Peyer's patch (tissue), 4 donors: ENCODE measurements at regions not wholly inside any gene's neighbourhood (a gene's known extent, or its start where the extent isn't known, plus 50 kb on each side); places are given as distances from the start of the nearest gene placed in this dataset.

Experiments
- DNase-seq, 3 donors: peaks; one replicate each; pipeline ENCODE4 v3.0.0-alpha.2; 2017 to 2019
- H3K27ac ChIP-seq, 4 donors: fragments of 200-600 bp; sonication (generic); one replicate each; pipeline ENCODE4 v1.5.1; 2016 to 2019
- H3K27me3 ChIP-seq, 2 donors: fragments of 200-600 bp; sonication (generic); one replicate each; pipeline ENCODE4 v1.5.1; 2019
- H3K36me3 ChIP-seq, 3 donors: fragments of 200-600 bp; sonication (generic); one replicate each; pipeline ENCODE4 v1.5.1; 2016 to 2019
- H3K4me1 ChIP-seq, 4 donors: fragments of 200-600 bp; sonication (generic); one replicate each; pipeline ENCODE4 v1.5.1; 2016 to 2019
- H3K4me3 ChIP-seq, 4 donors: fragments of 200-600 bp; sonication (generic); 1 replicate in 3 of 4; 2 replicates in 1 of 4; pipeline ENCODE4 v1.5.1; 2016 to 2019; ENCODE audit warnings: mild to moderate bottlenecking in 1 of 4
- H3K9me3 ChIP-seq, 4 donors: fragments of 200-600 bp; sonication (generic); one replicate each; pipeline ENCODE4 v1.5.1; 2016 to 2019; ENCODE audit warnings: mild to moderate bottlenecking in 1 of 4
- CTCF ChIP-seq, 6 experiments: fragments of 450-650 bp in 4 of 6; fragments of 200-600 bp in 2 of 6; sonication (generic) in 1 of 6; IDR thresholded peaks; one replicate each; pipeline ENCODE4 v1.5.1; 2017 to 2019; ENCODE audit warnings: antibody characterized with exemption in 6 of 6, mild to moderate bottlenecking in 3 of 6, moderate library complexity in 1 of 6
- POLR2A ChIP-seq, 2 donors: fragments of 450-650 bp; IDR thresholded peaks; one replicate each; pipeline ENCODE4 v1.5.1; 2017; ENCODE audit warnings: antibody characterized with exemption in 2 of 2, mild to moderate bottlenecking in 2 of 2, moderate library complexity in 2 of 2

- no peaks in the 10 kb centered on the region for H3K27me3 ChIP-seq
- H3K9me3 ChIP-seq = no peaks in the 10 kb centered on the region
- no peak overlapping the region for H3K4me3 ChIP-seq
- no peak for DNase-seq
- no peaks in the 10 kb centered on the region for H3K36me3 ChIP-seq
- peaks cover 0 to 25% (median 0%) of the 10 kb centered on the region in 4 donors for H3K4me1 ChIP-seq
- TF ChIP-seq POLR2A (IDR thresholded peaks at IDR 0.05) (peak in 1 of 2 donors; percentile 29), CTCF (IDR thresholded peaks at IDR 0.05) (peak in 1 of 6 experiments; percentile 14)
- no peak overlapping the region for H3K27ac ChIP-seq
Measured at GRCh38 chr9:115295734-115296133, 177.8 kb upstream of the TNC start.

DNA sequence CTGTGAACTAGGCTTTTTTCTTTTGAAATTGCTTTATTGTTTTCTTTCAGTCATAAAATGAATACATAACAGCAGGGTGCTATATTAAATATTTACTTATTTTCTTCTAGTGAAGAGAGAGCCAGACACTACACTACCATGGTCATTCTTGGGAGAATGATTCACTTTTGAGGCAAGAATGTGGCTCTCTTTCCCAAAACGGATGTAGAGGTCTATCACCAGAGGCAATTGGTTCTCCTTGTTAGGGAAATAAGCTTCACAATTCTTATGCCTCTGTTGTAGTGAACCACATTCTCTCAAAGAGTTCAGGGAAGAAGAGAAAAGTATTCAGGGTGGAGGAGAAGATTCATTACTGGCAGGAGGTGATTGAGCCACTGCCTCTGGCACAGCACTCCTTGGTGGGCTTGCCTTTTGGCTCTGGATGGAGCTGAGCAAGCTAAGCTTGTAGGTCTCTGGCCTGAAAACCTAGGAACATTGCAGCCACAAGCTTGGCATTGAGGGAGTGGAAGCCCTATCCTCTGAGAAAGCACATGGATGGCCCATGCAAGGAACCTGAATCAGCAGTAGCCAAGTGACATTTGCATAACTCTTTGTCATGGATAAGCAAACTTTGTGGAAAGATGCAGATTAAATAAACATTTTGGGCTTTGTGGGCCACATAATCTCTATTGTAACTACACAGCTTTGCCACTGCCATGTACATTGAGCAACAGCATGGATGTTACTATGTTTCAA is 179.0 kb upstream of the TNC start:
- peaks cover 0 to 15% (median 0%) of the 10 kb centered on the region in 4 donors for H3K4me1 ChIP-seq
- TF ChIP-seq CTCF (IDR thresholded peaks at IDR 0.05) = no peak
- no peak for DNase-seq
- no peak overlapping the region for H3K27ac ChIP-seq
- no peaks in the 10 kb centered on the region for H3K36me3 ChIP-seq
- H3K4me3 ChIP-seq = no peak overlapping the region
- H3K27me3 ChIP-seq = no peaks in the 10 kb centered on the region
- H3K9me3 ChIP-seq = no peaks in the 10 kb centered on the region

DNA sequence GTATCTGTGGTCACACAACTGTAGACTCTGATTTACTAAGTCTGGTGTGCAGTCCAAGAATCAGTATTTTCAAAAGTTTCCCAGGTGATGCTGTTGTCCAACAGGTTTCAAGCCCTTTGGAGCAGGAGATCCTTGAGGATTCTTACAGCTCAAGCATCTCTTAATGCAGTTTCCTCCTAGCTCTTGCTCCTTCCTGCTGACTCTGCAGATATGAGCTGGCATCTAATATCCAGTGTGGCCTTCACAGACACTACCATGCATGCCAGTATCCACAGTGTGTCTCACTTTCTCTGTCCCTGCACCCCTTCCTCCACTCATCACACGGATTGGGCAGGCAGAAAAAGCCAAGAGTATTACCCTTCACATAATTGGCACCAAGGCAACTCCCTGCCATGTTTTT is 182.2 kb upstream of the TNC start:
- no peaks in the 10 kb centered on the region for H3K4me1 ChIP-seq
- H3K4me3 ChIP-seq = no peak overlapping the region
- H3K36me3 ChIP-seq = no peaks in the 10 kb centered on the region
- H3K27ac ChIP-seq = no peak overlapping the region
- DNase-seq = no peak
- H3K27me3 ChIP-seq = no peaks in the 10 kb centered on the region
- no peaks in the 10 kb centered on the region for H3K9me3 ChIP-seq
- no peak for TF ChIP-seq POLR2A (IDR thresholded peaks at IDR 0.05)
- TF ChIP-seq CTCF (IDR thresholded peaks at IDR 0.05) = no peak

DNA sequence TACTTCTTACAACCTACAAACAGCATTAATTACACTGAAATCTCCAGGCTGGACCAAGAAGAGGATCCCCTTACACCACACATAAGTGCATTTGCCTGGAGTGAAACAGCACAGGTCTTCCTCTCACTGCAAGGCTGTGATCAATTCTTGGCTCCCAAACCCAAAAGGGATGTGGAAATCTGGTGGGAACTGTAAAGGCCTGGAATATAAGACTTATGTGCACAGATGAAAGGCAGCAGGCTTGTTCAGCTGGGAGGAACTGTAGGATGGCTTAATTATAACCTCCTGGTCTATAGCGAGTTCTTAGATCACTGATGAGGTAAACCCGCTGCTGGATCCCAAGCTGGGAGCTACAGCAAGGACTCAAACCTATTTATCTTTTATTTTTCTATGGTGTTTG is 182.9 kb upstream of the TNC start:
- Histone ChIP-seq H3K27ac (no peak overlapping the region), H3K27me3 (no peaks in the 10 kb centered on the region), H3K36me3 (no peaks in the 10 kb centered on the region), H3K9me3 (no peaks in the 10 kb centered on the region), H3K4me3 (no peak overlapping the region), H3K4me1 (no peaks in the 10 kb centered on the region)
- TF ChIP-seq CTCF (IDR thresholded peaks at IDR 0.05) (no peak), POLR2A (IDR thresholded peaks at IDR 0.05) (no peak)
- DNase-seq = no peak

- TF ChIP-seq CTCF (IDR thresholded peaks at IDR 0.05) (no peak), POLR2A (IDR thresholded peaks at IDR 0.05) (no peak)
- no peak for DNase-seq
- Histone ChIP-seq H3K4me1 (no peaks in the 10 kb centered on the region), H3K36me3 (no peaks in the 10 kb centered on the region), H3K9me3 (no peaks in the 10 kb centered on the region), H3K27ac (no peak overlapping the region), H3K27me3 (no peaks in the 10 kb centered on the region), H3K4me3 (no peak overlapping the region)
Measured at GRCh38 chr9:115301581-115301980, 183.6 kb upstream of the TNC start.

DNA sequence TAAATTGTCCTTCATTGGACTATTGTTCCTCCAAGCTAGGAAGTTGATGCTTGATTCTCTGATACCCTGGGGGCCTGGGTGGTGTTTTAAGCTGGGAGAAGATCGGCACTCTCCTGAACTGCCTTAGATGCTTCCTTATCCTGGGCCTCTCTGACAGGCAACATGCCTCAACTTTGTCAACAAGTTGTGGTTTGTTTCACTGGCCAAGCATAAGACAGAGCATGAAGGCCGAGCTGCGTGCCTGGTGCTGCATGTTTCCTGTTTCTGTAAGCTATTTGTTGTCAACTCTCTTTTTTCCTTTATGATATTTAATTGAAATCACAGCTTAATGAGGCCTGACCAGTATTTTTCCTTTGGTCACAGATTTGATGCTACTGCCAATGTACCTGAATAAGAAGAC is 187.6 kb upstream of the TNC start:
- no peak overlapping the region for H3K27ac ChIP-seq
- no peaks in the 10 kb centered on the region for H3K27me3 ChIP-seq
- no peaks in the 10 kb centered on the region for H3K36me3 ChIP-seq
- TF ChIP-seq CTCF (IDR thresholded peaks at IDR 0.05) (no peak), POLR2A (IDR thresholded peaks at IDR 0.05) (no peak)
- H3K4me1 ChIP-seq = no peaks in the 10 kb centered on the region
- no peaks in the 10 kb centered on the region for H3K9me3 ChIP-seq
- H3K4me3 ChIP-seq = no peak overlapping the region
- DNase-seq = no peak
